Muscle layer of colon (tissue), 2 donors: ENCODE measurements at regions not wholly inside any gene's neighbourhood (a gene's known extent, or its start where the extent isn't known, plus 50 kb on each side); places are given as distances from the start of the nearest gene placed in this dataset.

Source experiments
- H3K27ac ChIP-seq: one replicate; pipeline ENCODE4 v1.7.0; 2013; ENCODE audit warnings: low read depth, mild to moderate bottlenecking, low read length, moderate library complexity
- H3K27me3 ChIP-seq, 2 donors: one replicate each; pipeline ENCODE4 v1.7.0; 2013; ENCODE audit warnings: low read length in 2 of 2, mild to moderate bottlenecking in 2 of 2; ENCODE audit not compliant: insufficient read depth in 2 of 2, control insufficient read depth in 1 of 2
- H3K36me3 ChIP-seq: one replicate; pipeline ENCODE4 v1.7.0; 2013; ENCODE audit warnings: mild to moderate bottlenecking, low read length; ENCODE audit not compliant: insufficient read depth
- H3K4me1 ChIP-seq: one replicate; pipeline ENCODE4 v1.7.0; 2013; ENCODE audit warnings: mild to moderate bottlenecking, low read length; ENCODE audit not compliant: insufficient read depth
- H3K4me3 ChIP-seq, 2 donors: one replicate each; pipeline ENCODE4 v1.7.0; 2013; ENCODE audit warnings: low read length in 2 of 2, low read depth in 1 of 2, mild to moderate bottlenecking in 1 of 2, moderate library complexity in 1 of 2
- H3K9ac ChIP-seq: one replicate; pipeline ENCODE4 v1.7.0; 2013; ENCODE audit warnings: low read length
- H3K9me3 ChIP-seq: one replicate; pipeline ENCODE4 v1.7.0; 2013; ENCODE audit warnings: mild to moderate bottlenecking, low read length
- donor health status: abdominal sarcoma.
- donor health status: Adenocarcinoma of cecum.

DNA sequence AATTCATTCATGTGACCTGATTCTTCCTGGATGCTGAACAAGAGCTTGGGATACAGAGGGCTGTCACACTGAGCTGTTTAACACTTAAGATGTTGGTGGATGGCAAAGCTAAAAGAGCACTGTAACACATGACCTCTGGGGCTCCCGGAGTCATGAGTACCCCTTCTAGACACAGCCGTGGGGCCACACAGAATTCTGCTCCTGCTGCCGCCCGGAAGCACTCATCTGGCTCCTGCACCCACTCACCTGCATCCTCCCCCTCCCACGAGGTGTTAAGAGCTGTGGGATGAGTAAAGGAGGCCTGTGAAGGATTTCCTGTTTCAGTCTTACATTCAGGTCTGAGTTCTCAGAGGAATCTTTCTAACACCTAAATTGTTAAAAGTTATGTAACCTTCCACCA, 78.0 kb upstream of the SSTR1 start:
- H3K36me3 ChIP-seq, result no peaks in the 10 kb centered on the region
- H3K4me3 ChIP-seq, result no peak overlapping the region
- no peaks in the 10 kb centered on the region for H3K27me3 ChIP-seq
- H3K9ac ChIP-seq, result no peak overlapping the region
- H3K27ac ChIP-seq, result no peak overlapping the region
- no peaks in the 10 kb centered on the region for H3K4me1 ChIP-seq
- no peaks in the 10 kb centered on the region for H3K9me3 ChIP-seq

GRCh38 chr14:38134416-38135030, 73.2 kb upstream of the SSTR1 start:
- no peaks in the 10 kb centered on the region for H3K9me3 ChIP-seq
- no peaks in the 10 kb centered on the region for H3K4me1 ChIP-seq
- H3K27me3 ChIP-seq, result no peaks in the 10 kb centered on the region
- no peaks in the 10 kb centered on the region for H3K36me3 ChIP-seq
- H3K9ac ChIP-seq, result no peak overlapping the region
- no peak overlapping the region for H3K27ac ChIP-seq
- H3K4me3 ChIP-seq, result no peak overlapping the region

GRCh38 chr14:38135106-38135867, 72.4 kb upstream of the SSTR1 start:
- Histone ChIP-seq H3K4me3 (no peak overlapping the region), H3K9me3 (no peaks in the 10 kb centered on the region), H3K9ac (no peak overlapping the region), H3K4me1 (no peaks in the 10 kb centered on the region), H3K27ac (no peak overlapping the region), H3K27me3 (no peaks in the 10 kb centered on the region), H3K36me3 (no peaks in the 10 kb centered on the region)

GRCh38 chr14:38137005-38137404, 70.7 kb upstream of the SSTR1 start:
- Histone ChIP-seq H3K27me3 (no peaks in the 10 kb centered on the region), H3K9me3 (no peaks in the 10 kb centered on the region), H3K36me3 (no peaks in the 10 kb centered on the region), H3K4me1 (no peaks in the 10 kb centered on the region), H3K27ac (no peak overlapping the region), H3K9ac (no peak overlapping the region), H3K4me3 (no peak overlapping the region)

- Histone ChIP-seq H3K9me3 (no peaks in the 10 kb centered on the region), H3K36me3 (no peaks in the 10 kb centered on the region), H3K9ac (no peak overlapping the region), H3K4me1 (no peaks in the 10 kb centered on the region), H3K27ac (no peak overlapping the region), H3K4me3 (no peak overlapping the region), H3K27me3 (no peaks in the 10 kb centered on the region)
Measured at GRCh38 chr14:38138473-38139138, 69.1 kb upstream of the SSTR1 start.

GRCh38 chr14:38139926-38140325, 67.8 kb upstream of the SSTR1 start:
- Histone ChIP-seq H3K27me3 (no peaks in the 10 kb centered on the region), H3K4me1 (no peaks in the 10 kb centered on the region)

DNA sequence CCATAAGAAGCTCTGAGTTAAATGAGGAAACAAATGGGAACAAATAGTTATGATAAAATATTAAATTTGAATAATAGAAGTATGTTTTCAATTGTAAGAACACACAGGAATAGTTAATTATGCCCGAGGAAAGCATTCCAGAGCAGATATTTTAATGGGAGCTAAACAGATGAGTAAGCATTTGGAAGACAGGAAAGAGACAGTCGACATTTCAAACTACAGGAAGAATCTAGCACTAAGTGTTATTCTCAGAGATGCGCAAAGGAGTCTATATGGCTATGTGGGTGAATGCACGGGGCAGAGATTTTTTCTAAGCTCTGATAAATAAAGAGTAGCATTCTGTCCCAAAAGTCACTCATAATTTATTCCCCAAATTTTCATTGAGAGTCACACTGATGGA, 64.5 kb upstream of the SSTR1 start:
- H3K27me3 ChIP-seq, result no peaks in the 10 kb centered on the region
- H3K9ac ChIP-seq, result no peak overlapping the region
- H3K4me1 ChIP-seq, result no peaks in the 10 kb centered on the region
- H3K9me3 ChIP-seq, result no peaks in the 10 kb centered on the region
- no peaks in the 10 kb centered on the region for H3K36me3 ChIP-seq
- no peak overlapping the region for H3K27ac ChIP-seq
- no peak overlapping the region for H3K4me3 ChIP-seq

More at GRCh38 chr14:38139926-38140325, 67.8 kb upstream of the SSTR1 start:
- Histone ChIP-seq H3K27ac (no peak overlapping the region), H3K36me3 (no peaks in the 10 kb centered on the region), H3K9me3 (no peaks in the 10 kb centered on the region), H3K4me3 (no peak overlapping the region), H3K9ac (no peak overlapping the region)

DNA sequence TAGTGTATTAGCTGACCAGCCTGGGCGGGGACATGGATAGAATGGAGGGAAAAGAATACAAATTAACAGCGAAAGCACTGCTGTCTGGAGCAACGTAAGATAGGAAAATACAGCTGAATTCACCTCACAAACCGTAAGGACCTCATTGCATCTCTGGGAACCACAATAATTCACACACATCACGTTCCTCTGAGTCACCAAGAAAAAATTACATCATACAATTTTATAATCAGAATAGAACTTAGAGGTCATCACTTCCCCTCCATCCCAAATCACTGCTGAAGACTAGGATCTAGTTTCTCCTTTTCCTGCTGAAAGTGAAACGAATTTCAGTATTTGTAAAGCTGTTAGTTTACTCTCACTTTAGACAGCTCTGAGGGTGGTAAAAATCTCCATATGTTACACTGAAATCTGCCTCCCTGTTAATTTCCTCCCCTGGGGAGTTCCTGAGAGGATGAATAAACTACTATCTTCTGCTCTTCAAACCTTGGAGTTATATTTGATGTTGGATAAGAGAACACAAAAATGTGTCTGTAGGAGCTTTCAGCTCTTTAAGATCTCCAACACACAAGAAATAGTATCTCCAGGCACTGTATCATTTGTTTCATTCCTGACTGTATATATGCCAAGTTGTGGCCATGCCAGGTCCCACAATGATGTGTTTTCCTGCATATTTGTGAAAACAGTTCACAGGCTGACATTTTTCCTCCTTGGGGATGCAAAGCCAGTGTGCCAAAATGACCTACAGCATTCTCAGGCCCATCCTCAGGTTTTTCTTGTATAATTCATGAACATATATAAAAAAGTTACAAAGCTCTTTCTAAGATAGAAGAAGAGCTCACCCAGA, 63.8 kb upstream of the SSTR1 start:
- Histone ChIP-seq H3K9me3 (no peaks in the 10 kb centered on the region), H3K27me3 (no peaks in the 10 kb centered on the region), H3K9ac (no peak overlapping the region), H3K27ac (no peak overlapping the region), H3K4me1 (no peaks in the 10 kb centered on the region), H3K36me3 (no peaks in the 10 kb centered on the region), H3K4me3 (no peak overlapping the region)

DNA sequence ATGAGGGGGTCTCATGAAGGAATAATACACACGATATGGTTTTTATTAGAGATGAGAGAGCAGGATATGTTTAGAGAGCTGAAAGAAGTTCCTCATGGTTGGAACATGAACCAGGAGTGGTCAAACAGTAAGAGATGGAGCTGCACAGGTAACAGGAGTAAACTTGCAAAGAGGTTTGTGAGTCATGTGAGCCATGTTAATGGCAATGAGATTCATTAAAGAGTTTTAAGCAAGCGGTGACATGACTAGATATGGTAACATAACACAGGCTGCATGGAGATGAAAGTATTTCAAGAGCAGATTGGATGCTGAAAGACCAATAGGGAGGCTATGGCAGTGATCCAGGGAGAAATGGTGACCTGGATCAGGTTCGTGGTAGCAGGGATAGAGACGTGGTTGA, 62.6 kb upstream of the SSTR1 start:
- Histone ChIP-seq H3K4me3 (no peak overlapping the region), H3K27me3 (no peaks in the 10 kb centered on the region), H3K36me3 (no peaks in the 10 kb centered on the region), H3K4me1 (no peaks in the 10 kb centered on the region), H3K9ac (no peak overlapping the region), H3K9me3 (no peaks in the 10 kb centered on the region), H3K27ac (no peak overlapping the region)

GRCh38 chr14:38150075-38150474, 57.6 kb upstream of the SSTR1 start:
- no peak overlapping the region for H3K27ac ChIP-seq

More at GRCh38 chr14:38150075-38150474, 57.6 kb upstream of the SSTR1 start:
- Histone ChIP-seq H3K4me3 (no peak overlapping the region), H3K9me3 (no peaks in the 10 kb centered on the region), H3K36me3 (no peaks in the 10 kb centered on the region), H3K9ac (no peak overlapping the region), H3K4me1 (no peaks in the 10 kb centered on the region), H3K27me3 (no peaks in the 10 kb centered on the region)
